ENCODE measurements at regions not wholly inside any gene's neighbourhood (a gene's known extent, or its start where the extent isn't known, plus 50 kb on each side); places are given as distances from the start of the nearest gene placed in this dataset.

DNA sequence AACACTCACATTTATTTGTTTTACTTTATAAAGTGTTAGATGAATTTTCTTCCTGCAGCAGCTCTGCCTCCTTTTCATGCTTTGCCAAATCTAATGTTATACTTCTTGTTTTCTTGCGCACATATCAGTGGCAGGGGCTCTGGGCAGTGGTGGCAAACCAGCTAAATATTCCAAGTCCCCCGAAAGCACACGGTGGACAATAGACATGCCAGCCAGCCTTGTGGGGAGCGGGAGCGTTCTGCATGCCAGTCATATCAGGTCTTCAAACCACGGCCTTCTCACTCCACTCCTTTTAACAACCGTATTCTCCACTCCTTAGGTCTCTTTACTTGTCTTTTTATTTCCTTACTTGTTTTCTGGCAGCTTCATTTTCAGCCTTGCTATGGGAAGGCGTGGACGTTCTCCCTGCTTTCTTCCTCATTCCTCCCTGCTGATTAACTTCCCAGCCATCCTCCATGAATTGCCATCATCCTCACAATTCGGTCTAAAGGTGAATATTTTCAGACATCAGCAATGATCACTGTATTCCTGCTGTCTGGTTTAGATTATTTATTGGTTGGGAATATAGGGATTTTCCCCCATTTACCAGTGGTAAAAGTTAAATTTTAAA, 77.1 kb upstream of the WASF3 start:
- Histone ChIP-seq H3K9me2 (no peaks in the 10 kb centered on the region), H3K9me3 (no peaks in the 10 kb centered on the region), H3K4me3 (ENCODE audit: low read depth in 2 of 2, low read length in 1 of 2) (no peak overlapping the region), H3K79me2 (ENCODE audit: insufficient read depth) (no peaks in the 10 kb centered on the region), H3F3A (replicated peaks; ENCODE audit: insufficient read depth) (no peaks in the 10 kb centered on the region), H3K4me2 (no peak overlapping the region), H3K36me3 (replicated peaks in 1 of 2; ENCODE audit: control insufficient read depth in 1 of 2, insufficient read depth in 2 of 2, low read length in 1 of 2) (no peaks in the 10 kb centered on the region), H2AFZ (ENCODE audit: low read depth) (peak overlapping the region; percentile 43; the same call in 1 of the 2 replicates), H3K27me3 (ENCODE audit: insufficient read depth) (no peaks in the 10 kb centered on the region), H3K9ac (no peak overlapping the region), H3K4me1 (ENCODE audit: control insufficient read depth in 1 of 2, insufficient read depth in 2 of 2, low read depth in 1 of 2, low read length in 1 of 2) (no peaks in the 10 kb centered on the region), H3K27ac (ENCODE audit: low read depth in 2 of 2, low read length in 1 of 2) (no peak overlapping the region), H4K20me1 (ENCODE audit: insufficient read depth) (no peaks in the 10 kb centered on the region)
- ChIA-PET CTCF (interaction anchor here (0.9 to 4.0 kb wide), 5 partner anchors 17 to 294 kb away, joined by 3 to 36 read pairs (median 5); no protein-coding TSS in a partner anchor), POLR2A (no interaction called here)
- WGBS (ENCODE audit: low lambda C conversion rate) = 74% methylated on average over 10 of the region's 10 CpGs
- TF ChIP-seq, protein P1, sequence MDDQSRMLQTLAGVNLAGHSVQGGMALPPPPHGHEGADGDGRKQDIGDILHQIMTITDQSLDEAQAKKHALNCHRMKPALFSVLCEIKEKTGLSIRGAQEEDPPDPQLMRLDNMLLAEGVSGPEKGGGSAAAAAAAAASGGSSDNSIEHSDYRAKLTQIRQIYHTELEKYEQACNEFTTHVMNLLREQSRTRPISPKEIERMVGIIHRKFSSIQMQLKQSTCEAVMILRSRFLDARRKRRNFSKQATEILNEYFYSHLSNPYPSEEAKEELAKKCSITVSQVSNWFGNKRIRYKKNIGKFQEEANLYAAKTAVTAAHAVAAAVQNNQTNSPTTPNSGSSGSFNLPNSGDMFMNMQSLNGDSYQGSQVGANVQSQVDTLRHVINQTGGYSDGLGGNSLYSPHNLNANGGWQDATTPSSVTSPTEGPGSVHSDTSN (IDR thresholded peaks at IDR 0.05) = no peak
- TF ChIP-seq JUND (IDR thresholded peaks at IDR 0.05) (no peak), RFX5 (IDR thresholded peaks at IDR 0.05; ENCODE audit: low read length) (no peak), TAF1 (IDR thresholded peaks at IDR 0.05; ENCODE audit: borderline replicate concordance, low read depth, low read length) (no peak)
- no peak for DNase-seq

DNA sequence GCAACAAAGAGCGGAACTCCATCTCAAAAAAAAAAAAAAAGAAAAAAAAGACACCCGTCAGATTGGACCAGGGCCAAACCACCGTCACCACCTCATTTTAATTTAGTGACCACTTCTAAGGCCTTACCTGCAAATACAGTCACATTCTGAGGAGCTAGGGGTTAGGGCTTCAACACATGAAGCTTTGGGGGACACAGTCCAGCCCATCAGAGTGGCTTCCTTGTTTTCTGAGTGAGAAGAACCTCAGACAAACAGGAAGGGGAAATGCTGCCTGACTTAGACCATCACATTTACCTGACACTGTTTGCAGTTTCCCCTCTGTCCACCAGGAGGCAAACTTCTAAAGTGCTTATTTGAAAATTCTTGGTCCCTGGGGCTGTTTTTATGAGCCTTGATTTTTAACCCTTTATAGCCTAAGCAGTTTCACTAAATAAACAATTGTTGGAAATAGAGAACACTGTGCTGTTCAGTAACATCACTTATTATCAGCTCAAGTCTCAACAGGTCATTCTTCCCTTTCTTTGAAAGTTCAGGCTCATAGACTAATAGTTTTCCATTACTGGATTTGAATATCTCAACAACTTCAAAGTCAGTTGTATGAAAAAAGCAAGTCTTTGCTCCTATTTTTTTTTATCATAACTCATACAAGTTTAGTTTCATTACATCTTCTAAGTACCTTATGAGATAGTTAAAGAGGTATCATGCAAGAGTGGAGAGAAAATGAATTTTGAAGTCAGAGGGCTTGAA, 74.9 kb upstream of the WASF3 start:
- no peak overlapping the region for H3K4me2 ChIP-seq
- POLR2A ChIA-PET = no interaction called here

More for the DNA sequence above, 74.9 kb upstream of the WASF3 start:
- Histone ChIP-seq H3K27me3 (ENCODE audit: insufficient read depth) (no peaks in the 10 kb centered on the region), H3K9me2 (no peaks in the 10 kb centered on the region), H3K4me1 (ENCODE audit: control insufficient read depth in 1 of 2, insufficient read depth in 2 of 2, low read depth in 1 of 2, low read length in 1 of 2) (peaks cover 0 to 2% of the 10 kb centered on the region in 2 experiments; a peak in 1 of 4 replicates), H3K27ac (ENCODE audit: low read depth in 2 of 2, low read length in 1 of 2) (no peak overlapping the region), H3K36me3 (replicated peaks in 1 of 2; ENCODE audit: control insufficient read depth in 1 of 2, insufficient read depth in 2 of 2, low read length in 1 of 2) (no peaks in the 10 kb centered on the region), H3F3A (replicated peaks; ENCODE audit: insufficient read depth) (no peaks in the 10 kb centered on the region), H2AFZ (ENCODE audit: low read depth) (no peak overlapping the region; the same call in 1 of the 2 replicates), H3K9me3 (no peaks in the 10 kb centered on the region), H3K4me3 (ENCODE audit: low read depth in 2 of 2, low read length in 1 of 2) (peak overlapping the region in 1 of 2 experiments; percentile 7; a peak in 2 of 4 replicates), H3K9ac (no peak overlapping the region), H4K20me1 (ENCODE audit: insufficient read depth) (no peaks in the 10 kb centered on the region), H3K79me2 (ENCODE audit: insufficient read depth) (no peaks in the 10 kb centered on the region)
- TF ChIP-seq TEAD4 (IDR thresholded peaks at IDR 0.05; ENCODE audit: borderline replicate concordance, insufficient read depth) = no peak
- peak; percentile 30 for TF ChIP-seq CHD2 (IDR thresholded peaks at IDR 0.05; ENCODE audit: low read length, partially characterized antibody)
- TF ChIP-seq TAF1 (IDR thresholded peaks at IDR 0.05; ENCODE audit: borderline replicate concordance, low read depth, low read length) = no peak
- TF ChIP-seq GABPA (IDR thresholded peaks at IDR 0.05; ENCODE audit: low read depth) = no peak
- TF ChIP-seq RAD21 (IDR thresholded peaks at IDR 0.05; ENCODE audit: low read length) = peak; percentile 73
- TF ChIP-seq, protein P2, sequence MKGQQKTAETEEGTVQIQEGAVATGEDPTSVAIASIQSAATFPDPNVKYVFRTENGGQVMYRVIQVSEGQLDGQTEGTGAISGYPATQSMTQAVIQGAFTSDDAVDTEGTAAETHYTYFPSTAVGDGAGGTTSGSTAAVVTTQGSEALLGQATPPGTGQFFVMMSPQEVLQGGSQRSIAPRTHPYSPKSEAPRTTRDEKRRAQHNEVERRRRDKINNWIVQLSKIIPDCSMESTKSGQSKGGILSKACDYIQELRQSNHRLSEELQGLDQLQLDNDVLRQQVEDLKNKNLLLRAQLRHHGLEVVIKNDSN (IDR thresholded peaks at IDR 0.05; ENCODE audit: borderline replicate concordance, low read depth) = no peak
- TF ChIP-seq RCOR1 (IDR thresholded peaks at IDR 0.05; ENCODE audit: low read length) = no peak
- no peak for TF ChIP-seq RXRA (IDR thresholded peaks at IDR 0.05; ENCODE audit: borderline replicate concordance, low read depth)
- peak; percentile 91 for TF ChIP-seq SMC3 (IDR thresholded peaks at IDR 0.05; ENCODE audit: low read depth, low read length)
- no peak for TF ChIP-seq NFIC (IDR thresholded peaks at IDR 0.05; ENCODE audit: borderline replicate concordance)
- TF ChIP-seq, protein P1 (IDR thresholded peaks at IDR 0.05) = no peak
- TF ChIP-seq, protein P3, sequence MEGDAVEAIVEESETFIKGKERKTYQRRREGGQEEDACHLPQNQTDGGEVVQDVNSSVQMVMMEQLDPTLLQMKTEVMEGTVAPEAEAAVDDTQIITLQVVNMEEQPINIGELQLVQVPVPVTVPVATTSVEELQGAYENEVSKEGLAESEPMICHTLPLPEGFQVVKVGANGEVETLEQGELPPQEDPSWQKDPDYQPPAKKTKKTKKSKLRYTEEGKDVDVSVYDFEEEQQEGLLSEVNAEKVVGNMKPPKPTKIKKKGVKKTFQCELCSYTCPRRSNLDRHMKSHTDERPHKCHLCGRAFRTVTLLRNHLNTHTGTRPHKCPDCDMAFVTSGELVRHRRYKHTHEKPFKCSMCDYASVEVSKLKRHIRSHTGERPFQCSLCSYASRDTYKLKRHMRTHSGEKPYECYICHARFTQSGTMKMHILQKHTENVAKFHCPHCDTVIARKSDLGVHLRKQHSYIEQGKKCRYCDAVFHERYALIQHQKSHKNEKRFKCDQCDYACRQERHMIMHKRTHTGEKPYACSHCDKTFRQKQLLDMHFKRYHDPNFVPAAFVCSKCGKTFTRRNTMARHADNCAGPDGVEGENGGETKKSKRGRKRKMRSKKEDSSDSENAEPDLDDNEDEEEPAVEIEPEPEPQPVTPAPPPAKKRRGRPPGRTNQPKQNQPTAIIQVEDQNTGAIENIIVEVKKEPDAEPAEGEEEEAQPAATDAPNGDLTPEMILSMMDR (IDR thresholded peaks at IDR 0.05) = peak; percentile 93
- TF ChIP-seq FOXJ3 (CRISPR knock-in tag; IDR thresholded peaks at IDR 0.05) = no peak
- peak; percentile 81 for DNase-seq
- 48% methylated on average over 3 of the region's 3 CpGs for WGBS (ENCODE audit: low lambda C conversion rate)
- CTCF ChIA-PET = interaction anchor here (0.6 to 4.0 kb wide), 24 partner anchors 10 to 447 kb away, joined by 3 to 59 read pairs (median 4); no protein-coding TSS in a partner anchor

Measured in SK-N-SH (cell line).